HG03469 (cell line): ENCODE measurements at regions not wholly inside any gene's neighbourhood (a gene's known extent, or its start where the extent isn't known, plus 50 kb on each side); places are given as distances from the start of the nearest gene placed in this dataset.

ENCODE experiments used
- ATAC-seq: cut with Tn5 transposase; IDR thresholded peaks from one replicate; pipeline ENCODE4 v1.9.1; 2021; ENCODE audit warnings: mild to moderate bottlenecking, moderate library complexity, moderate number of reproducible peaks; ENCODE audit not compliant: unreplicated experiment

DNA sequence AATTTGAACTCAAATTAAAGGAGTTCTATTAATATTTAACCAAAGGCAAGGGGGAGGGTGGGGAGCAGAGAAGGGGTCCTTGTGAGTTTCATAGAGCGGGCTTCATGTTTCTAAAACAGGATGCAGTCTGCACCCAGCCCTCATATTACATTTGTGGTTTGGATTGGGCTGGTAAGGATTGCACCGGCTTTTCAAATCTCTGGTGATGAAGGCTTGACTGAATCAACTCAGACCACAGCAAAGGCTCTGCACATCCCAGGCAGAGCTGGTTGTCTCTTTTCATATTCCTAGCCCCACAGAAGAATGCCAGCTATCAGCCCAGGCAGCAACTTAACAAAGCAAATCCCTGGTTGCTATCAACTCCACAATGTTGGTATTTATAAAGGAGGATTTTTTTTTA is 1221.4 kb downstream of the VRK1 start:
- ATAC-seq = no peak

- ATAC-seq = no peak
Measured at GRCh38 chr14:98022541-98023520, 1225.6 kb downstream of the VRK1 start.

DNA sequence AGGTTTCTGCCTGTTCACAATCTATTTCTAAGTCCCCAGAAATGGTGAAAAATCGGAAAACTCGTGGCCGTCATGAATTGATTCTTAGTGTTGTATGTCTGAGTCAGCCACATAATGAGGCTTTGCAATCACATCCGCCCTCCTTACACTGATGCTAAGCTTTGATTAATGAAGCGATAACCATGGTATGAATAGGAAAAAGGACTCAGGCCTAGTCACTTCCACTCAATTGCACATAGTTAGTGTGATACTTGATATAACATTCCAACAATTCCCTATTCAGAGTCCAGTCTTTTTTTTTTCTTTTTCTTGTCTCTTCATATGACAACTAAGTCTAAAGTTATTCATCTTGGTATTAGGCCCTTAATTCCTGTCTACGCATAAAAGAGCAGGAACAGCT is 1231.0 kb downstream of the VRK1 start:
- no peak for ATAC-seq

- no peak for ATAC-seq
Measured at GRCh38 chr14:98035396-98035795, 1236.6 kb downstream of the BCL11B start.

- no peak for ATAC-seq
Measured at GRCh38 chr14:98037831-98038230, 1234.2 kb downstream of the BCL11B start.

DNA sequence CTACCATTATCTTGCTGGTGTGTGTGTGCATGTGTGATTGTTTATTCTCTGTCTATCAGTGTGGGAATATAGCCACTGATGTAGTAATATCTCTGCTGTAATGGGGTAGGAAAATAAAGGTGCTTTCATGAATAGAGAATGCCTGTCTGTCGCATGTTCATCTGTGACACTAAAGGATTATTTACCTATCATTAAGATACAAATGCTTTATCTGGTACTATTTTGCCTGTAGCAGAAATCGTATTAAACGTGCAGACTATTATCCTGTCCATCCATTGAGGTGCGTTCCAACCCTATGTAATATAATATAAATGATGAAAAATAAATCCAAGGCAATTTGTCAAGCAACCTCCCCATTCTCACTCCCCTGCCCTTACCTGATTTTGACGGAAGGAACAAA is 1215.1 kb downstream of the BCL11B start:
- no peak for ATAC-seq

DNA sequence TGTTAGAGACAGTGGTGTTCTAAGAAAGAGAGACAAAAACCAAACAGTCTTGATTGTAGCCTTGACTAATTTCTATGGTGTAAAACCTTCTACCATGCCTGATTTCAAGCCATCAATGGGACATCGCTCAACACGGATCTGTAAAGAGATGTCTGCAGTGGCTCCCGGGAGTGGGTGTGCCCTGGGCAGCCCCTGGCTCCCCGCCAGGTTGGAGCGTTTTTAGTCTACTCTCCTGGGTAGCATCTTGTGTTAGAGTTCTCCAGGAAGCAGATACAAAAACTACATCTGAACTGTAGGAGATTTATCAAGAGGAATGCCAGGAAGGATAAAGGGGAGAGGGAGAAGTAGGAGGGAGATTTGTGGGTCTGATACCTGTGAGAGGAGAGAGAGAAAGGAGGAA is 1212.9 kb downstream of the BCL11B start:
- no peak for ATAC-seq

DNA sequence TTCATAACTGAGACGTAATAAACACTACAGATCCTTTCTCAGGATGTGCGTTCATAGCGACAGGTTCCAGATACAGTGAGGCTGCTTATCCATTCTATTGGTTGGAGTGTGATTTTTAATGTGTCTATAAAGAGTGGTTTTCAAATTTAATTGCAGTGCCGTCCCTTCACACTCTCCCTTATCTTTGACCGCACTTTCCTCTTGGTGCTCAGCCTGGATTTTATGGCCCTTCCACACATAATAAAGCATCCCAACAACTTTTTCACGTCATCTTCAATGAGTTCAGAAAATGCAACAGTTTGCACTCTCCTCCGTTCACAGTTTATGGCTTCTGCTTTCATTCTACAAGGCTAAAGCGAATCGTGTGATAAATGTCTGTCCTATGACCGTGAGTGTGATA is 1209.9 kb downstream of the BCL11B start:
- ATAC-seq = no peak

- no peak for ATAC-seq
Measured at GRCh38 chr14:98069712-98070171, 1202.3 kb downstream of the BCL11B start.

GRCh38 chr14:98070536-98070935 is 1201.5 kb downstream of the BCL11B start:
- ATAC-seq = no peak

DNA sequence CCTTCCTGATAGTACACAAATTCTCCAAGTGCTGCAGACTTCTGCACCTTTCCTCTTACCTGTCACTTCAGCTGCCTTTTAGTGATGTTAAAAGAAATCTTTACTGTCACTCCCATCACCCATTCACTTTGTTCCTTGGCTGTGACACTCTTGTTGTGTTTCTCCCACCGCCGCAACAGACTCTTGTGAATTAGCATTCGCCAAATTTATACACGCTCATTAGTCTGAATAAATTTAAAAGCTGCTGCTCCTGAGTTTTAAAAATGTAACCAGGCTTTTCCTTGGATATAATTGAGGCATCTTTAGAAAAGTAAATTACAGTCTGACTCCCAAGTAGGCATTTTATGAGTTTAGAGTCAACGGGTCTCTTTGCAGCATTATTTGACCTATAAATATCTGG is 1197.9 kb downstream of the BCL11B start:
- ATAC-seq = no peak

DNA sequence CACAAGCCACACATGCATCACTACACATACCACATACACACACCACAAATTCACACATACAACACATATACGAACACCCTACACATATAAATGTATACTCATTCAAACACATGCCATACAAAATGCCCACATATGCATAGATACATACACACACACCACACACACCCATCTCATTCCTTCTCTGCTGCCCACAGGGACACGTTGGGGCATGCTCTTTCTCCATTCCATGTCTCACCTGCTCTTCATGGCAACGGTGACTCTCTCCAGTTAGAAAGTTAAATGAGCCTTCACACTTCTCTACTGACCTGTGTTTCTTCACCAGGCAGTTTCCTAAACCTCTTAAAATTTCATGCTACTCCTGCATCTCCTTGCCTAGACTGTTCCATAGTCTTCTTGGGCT is 1194.8 kb downstream of the BCL11B start:
- no peak for ATAC-seq

- ATAC-seq = no peak
Measured at GRCh38 chr14:98082833-98083232, 1189.2 kb downstream of the BCL11B start.

- ATAC-seq = no peak
Measured at GRCh38 chr14:98085751-98086150, 1186.2 kb downstream of the BCL11B start.

DNA sequence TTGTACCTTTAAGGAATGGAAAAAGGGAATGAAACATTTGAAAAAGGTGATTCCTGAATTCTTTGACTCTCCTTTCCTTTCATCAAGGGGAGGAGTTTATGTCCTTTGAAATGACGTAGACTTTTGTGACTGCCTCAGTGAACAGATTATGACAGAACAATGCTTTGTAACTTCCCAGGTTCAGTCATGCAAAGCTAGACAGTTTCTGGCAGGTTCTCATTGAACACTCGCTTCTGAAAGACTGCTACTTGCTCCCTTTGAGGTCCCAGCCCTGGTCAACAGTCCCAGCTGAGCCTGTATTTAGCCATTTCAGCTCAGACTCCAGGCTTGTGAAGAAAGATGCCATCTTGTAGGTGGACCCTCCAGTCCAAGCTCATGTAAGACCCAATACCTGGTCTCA is 1178.9 kb downstream of the BCL11B start:
- no peak for ATAC-seq

GRCh38 chr14:98099527-98099926 is 1172.5 kb downstream of the BCL11B start:
- no peak for ATAC-seq

DNA sequence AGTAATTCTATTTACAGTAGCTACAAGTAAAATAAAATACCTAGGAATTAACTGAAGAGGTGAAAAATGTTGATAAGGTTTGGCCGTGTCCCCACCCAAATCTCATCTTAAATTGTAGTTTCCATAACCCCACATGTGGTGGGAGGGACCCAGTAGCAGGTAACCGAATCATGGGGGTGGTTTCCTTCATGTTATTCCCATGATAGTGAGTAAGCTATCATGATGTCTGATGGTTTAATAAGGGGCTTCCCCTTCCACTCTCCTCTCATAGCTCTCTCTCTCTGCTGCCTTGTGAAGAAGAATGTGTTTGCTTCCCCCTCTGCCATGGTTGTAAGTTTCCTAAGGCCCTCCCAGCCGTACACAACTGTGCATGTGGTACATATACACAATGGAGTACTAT is 1170.7 kb downstream of the BCL11B start:
- no peak for ATAC-seq

DNA sequence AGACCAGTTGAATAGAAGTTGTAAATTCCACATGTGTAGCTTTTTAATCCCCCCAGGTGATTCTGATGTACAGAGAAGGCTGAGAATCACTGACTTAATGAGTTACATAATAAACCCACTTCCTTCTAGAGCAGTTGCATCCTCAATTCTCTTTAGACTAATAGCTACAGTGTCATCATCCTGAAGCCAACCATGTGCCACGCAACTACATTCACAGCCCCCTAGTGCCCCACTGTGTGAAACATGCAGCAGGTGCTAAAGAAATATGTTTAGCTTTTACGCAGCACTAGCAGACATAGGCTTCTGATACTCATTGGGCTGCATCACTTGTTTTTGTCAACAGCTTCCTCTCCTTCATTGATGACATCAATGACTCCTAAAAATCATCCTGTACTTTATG is 1168.3 kb downstream of the BCL11B start:
- no peak for ATAC-seq

DNA sequence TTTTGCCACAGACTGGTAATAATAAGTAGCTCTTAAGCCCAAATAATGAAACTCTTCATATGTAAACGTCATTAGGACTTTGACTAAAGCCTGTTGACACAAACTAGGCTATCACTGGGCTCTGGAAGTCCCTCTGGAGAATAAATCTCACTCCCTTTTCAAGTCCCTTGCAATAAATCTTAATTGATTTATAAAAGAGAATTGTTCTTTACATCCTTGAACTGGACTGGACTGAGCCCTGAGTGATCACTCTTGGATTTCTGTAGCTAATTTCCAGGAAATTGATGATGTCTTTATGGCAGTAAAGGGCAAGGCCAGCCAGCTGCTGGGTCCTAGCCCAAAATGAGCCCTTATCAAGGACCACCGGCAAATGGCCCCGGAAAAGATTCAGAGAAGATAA is 1162.7 kb downstream of the BCL11B start:
- no peak for ATAC-seq

DNA sequence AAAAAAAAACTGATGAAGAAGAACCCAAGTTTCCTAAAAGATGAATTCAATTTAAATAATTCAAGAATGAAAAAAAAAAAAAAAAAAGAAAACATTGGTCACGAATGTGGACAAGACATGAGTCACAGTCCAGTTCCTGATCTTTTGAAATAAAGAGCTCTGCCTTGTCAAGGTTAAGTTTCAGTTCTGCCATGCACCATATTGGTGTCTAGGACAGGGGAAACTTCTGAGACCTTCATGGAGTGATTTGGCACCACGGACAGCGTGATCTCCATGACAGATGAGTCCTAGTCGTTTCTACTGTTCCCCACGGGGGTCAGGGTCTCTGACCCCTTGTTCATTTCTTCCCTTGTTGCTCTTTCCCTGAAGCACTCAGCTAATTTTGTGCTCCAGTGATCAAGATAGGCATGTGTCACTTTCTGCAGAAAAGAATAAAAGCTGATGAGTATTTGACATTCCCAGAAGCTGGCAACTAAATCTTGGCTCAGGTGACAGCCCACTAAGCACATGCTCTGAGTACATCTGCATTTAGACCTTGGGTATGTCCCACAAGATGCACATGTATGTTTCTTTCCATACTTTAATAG is 1159.7 kb downstream of the BCL11B start:
- no peak for ATAC-seq

- ATAC-seq = no peak
Measured at GRCh38 chr14:98114122-98114895, 1157.7 kb downstream of the BCL11B start.
